ENCODE measurements at regions not wholly inside any gene's neighbourhood (a gene's known extent, or its start where the extent isn't known, plus 50 kb on each side); places are given as distances from the start of the nearest gene placed in this dataset.

- no peak for DNase-seq
Observed at GRCh38 chr3:162139841-162140240, 643.2 kb downstream of the OTOL1 start.

GRCh38 chr3:162141272-162141791 is 644.7 kb downstream of the OTOL1 start:
- DNase-seq: no peak

- no peak for DNase-seq
Observed at GRCh38 chr3:162142511-162142910, 645.9 kb downstream of the OTOL1 start.

GRCh38 chr3:162143180-162143579 is 646.6 kb downstream of the OTOL1 start:
- no peak for DNase-seq

- DNase-seq: no peak
Observed at GRCh38 chr3:162147996-162148395, 651.4 kb downstream of the OTOL1 start.

- no peak for DNase-seq
Observed at GRCh38 chr3:162150790-162151189, 654.2 kb downstream of the OTOL1 start.

GRCh38 chr3:162152636-162153035 is 656.0 kb downstream of the OTOL1 start:
- no peak for DNase-seq

GRCh38 chr3:162161595-162161994 is 665.0 kb downstream of the OTOL1 start:
- DNase-seq: no peak

- no peak for DNase-seq
Observed at GRCh38 chr3:162165346-162165745, 668.7 kb downstream of the OTOL1 start.

GRCh38 chr3:162166543-162166942 is 669.9 kb downstream of the OTOL1 start:
- no peak for DNase-seq

- DNase-seq: no peak
Observed at GRCh38 chr3:162168715-162169114, 672.1 kb downstream of the OTOL1 start.

- no peak for DNase-seq
Observed at GRCh38 chr3:162170581-162170980, 674.0 kb downstream of the OTOL1 start.

- DNase-seq: no peak
Observed at GRCh38 chr3:162171970-162172369, 675.4 kb downstream of the OTOL1 start.

GRCh38 chr3:162175145-162175544 is 678.5 kb downstream of the OTOL1 start:
- no peak for DNase-seq

GRCh38 chr3:162175878-162176277 is 679.3 kb downstream of the OTOL1 start:
- DNase-seq: no peak

GRCh38 chr3:162183440-162183839 is 686.8 kb downstream of the OTOL1 start:
- DNase-seq: no peak

- no peak for DNase-seq
Observed at GRCh38 chr3:162192340-162193029, 695.9 kb downstream of the OTOL1 start.

GRCh38 chr3:162193148-162194095 is 696.8 kb downstream of the OTOL1 start:
- DNase-seq: no peak

- no peak for DNase-seq
Observed at GRCh38 chr3:162195147-162195546, 698.5 kb downstream of the OTOL1 start.

- no peak for DNase-seq
Observed at GRCh38 chr3:162196964-162197363, 700.4 kb downstream of the OTOL1 start.

GRCh38 chr3:162200836-162201235 is 704.2 kb downstream of the OTOL1 start:
- no peak for DNase-seq

GRCh38 chr3:162206648-162207047 is 710.0 kb downstream of the OTOL1 start:
- DNase-seq: no peak

- DNase-seq: no peak
Observed at GRCh38 chr3:162211470-162211869, 714.9 kb downstream of the OTOL1 start.

GRCh38 chr3:162213196-162213595 is 716.6 kb downstream of the OTOL1 start:
- DNase-seq: no peak
